ENCODE measurements at regions not wholly inside any gene's neighbourhood (a gene's known extent, or its start where the extent isn't known, plus 50 kb on each side); places are given as distances from the start of the nearest gene placed in this dataset.
"Not testable (repeated sequence)": the region's sequence is repeated elsewhere in the genome, so short reads cannot be mapped to it uniquely, and the experiment has no call there.

GRCh38 chr4:148651991-148652390 lies 209.8 kb upstream of the NR3C2 start:
- peak; percentile 32 for DNase-seq (ENCODE audit: low read depth)

GRCh38 chr4:148649652-148650331 lies 207.6 kb upstream of the NR3C2 start:
- DNase-seq (ENCODE audit: low read depth): peak; percentile 58

- DNase-seq (ENCODE audit: low read depth): no peak
Measured at GRCh38 chr4:148643851-148644250, 201.6 kb upstream of the NR3C2 start.

- DNase-seq (ENCODE audit: low read depth): no peak
Measured at GRCh38 chr4:148642907-148643306, 200.7 kb upstream of the NR3C2 start.

- not testable (repeated sequence) for DNase-seq (ENCODE audit: low read depth)
Measured at GRCh38 chr4:148638079-148638478, 195.9 kb upstream of the NR3C2 start.

- not testable (repeated sequence) for DNase-seq (ENCODE audit: low read depth)
Measured at GRCh38 chr4:148637453-148637852, 195.2 kb upstream of the NR3C2 start.

- DNase-seq (ENCODE audit: low read depth): peak; percentile 83
Measured at GRCh38 chr4:148634476-148634875, 192.3 kb upstream of the NR3C2 start.

- no peak for DNase-seq (ENCODE audit: low read depth)
Measured at GRCh38 chr4:148633720-148634119, 191.5 kb upstream of the NR3C2 start.

- DNase-seq (ENCODE audit: low read depth): peak; percentile 50
Measured at GRCh38 chr4:148632476-148632875, 190.3 kb upstream of the NR3C2 start.

GRCh38 chr4:148630051-148630450 lies 187.8 kb upstream of the NR3C2 start:
- DNase-seq (ENCODE audit: low read depth): peak; percentile 22

GRCh38 chr4:148618856-148619255 lies 176.6 kb upstream of the NR3C2 start:
- no peak for DNase-seq (ENCODE audit: low read depth)

- no peak for DNase-seq (ENCODE audit: low read depth)
Measured at GRCh38 chr4:148608968-148609367, 166.8 kb upstream of the NR3C2 start.

- not testable (repeated sequence) for DNase-seq (ENCODE audit: low read depth)
Measured at GRCh38 chr4:148598418-148599207, 156.4 kb upstream of the NR3C2 start.

GRCh38 chr4:148589182-148589581 lies 147.0 kb upstream of the NR3C2 start:
- DNase-seq (ENCODE audit: low read depth): no peak

- DNase-seq (ENCODE audit: low read depth): no peak
Measured at GRCh38 chr4:148575577-148575976, 133.4 kb upstream of the NR3C2 start.

- no peak for DNase-seq (ENCODE audit: low read depth)
Measured at GRCh38 chr4:148574911-148575310, 132.7 kb upstream of the NR3C2 start.

- peak; percentile 75 for DNase-seq (ENCODE audit: low read depth)
Measured at GRCh38 chr4:148574502-148574901, 132.3 kb upstream of the NR3C2 start.

- DNase-seq (ENCODE audit: low read depth): no peak
Measured at GRCh38 chr4:148574066-148574465, 131.9 kb upstream of the NR3C2 start.

GRCh38 chr4:148573296-148573695 lies 131.1 kb upstream of the NR3C2 start:
- DNase-seq (ENCODE audit: low read depth): no peak

GRCh38 chr4:148565801-148566200 lies 123.6 kb upstream of the NR3C2 start:
- DNase-seq (ENCODE audit: low read depth): no peak

GRCh38 chr4:148563684-148564083 lies 121.5 kb upstream of the NR3C2 start:
- DNase-seq (ENCODE audit: low read depth): no peak

GRCh38 chr4:148561467-148561866 lies 119.3 kb upstream of the NR3C2 start:
- no peak for DNase-seq (ENCODE audit: low read depth)

- DNase-seq (ENCODE audit: low read depth): no peak
Measured at GRCh38 chr4:148557793-148558192, 115.6 kb upstream of the NR3C2 start.

GRCh38 chr4:148550788-148551187 lies 108.6 kb upstream of the NR3C2 start:
- DNase-seq (ENCODE audit: low read depth): no peak
